ENCODE measurements at regions not wholly inside any gene's neighbourhood (a gene's known extent, or its start where the extent isn't known, plus 50 kb on each side); places are given as distances from the start of the nearest gene placed in this dataset.

- ATAC-seq (peak; percentile 53), DNase-seq (ENCODE audit: low spot score) (no peak)
- intact Hi-C loops (cut with DNase I) = no loop called here
Observed at GRCh38 chr12:29883525-29883924, 99.8 kb upstream of the TMTC1 start.

- ATAC-seq (no peak), DNase-seq (ENCODE audit: low spot score) (no peak)
- intact Hi-C loops (cut with DNase I) = no loop called here
Observed at GRCh38 chr12:29882846-29883245, 99.1 kb upstream of the TMTC1 start.

GRCh38 chr12:29880987-29881386, 97.2 kb upstream of the TMTC1 start:
- DNase-seq (ENCODE audit: low spot score) = no peak
- intact Hi-C loops (cut with DNase I) = no loop called here

GRCh38 chr12:29879606-29880308, 96.0 kb upstream of the TMTC1 start:
- intact Hi-C loops (cut with DNase I) = no loop called here
- DNase-seq (ENCODE audit: low spot score) (no peak), ATAC-seq (no peak)

More at GRCh38 chr12:29880987-29881386, 97.2 kb upstream of the TMTC1 start:
- ATAC-seq = no peak

GRCh38 chr12:29869946-29870345, 86.2 kb upstream of the TMTC1 start:
- DNase-seq (ENCODE audit: low spot score) (no peak), ATAC-seq (no peak)
- intact Hi-C loops (cut with DNase I) = no loop called here

- DNase-seq (ENCODE audit: low spot score) (no peak), ATAC-seq (no peak)
- intact Hi-C loops (cut with DNase I) = no loop called here
Observed at GRCh38 chr12:29867823-29868222, 84.1 kb upstream of the TMTC1 start.

GRCh38 chr12:29863665-29864064, 79.9 kb upstream of the TMTC1 start:
- DNase-seq (ENCODE audit: low spot score) = no peak
- ATAC-seq = no peak
- intact Hi-C loops (cut with DNase I) = no loop called here

- no peak for DNase-seq (ENCODE audit: low spot score)
- intact Hi-C loops (cut with DNase I) = no loop called here
- no peak for ATAC-seq
Observed at GRCh38 chr12:29858270-29858786, 74.6 kb upstream of the TMTC1 start.

GRCh38 chr12:29847246-29847645, 63.5 kb upstream of the TMTC1 start:
- DNase-seq (ENCODE audit: low spot score) (no peak), ATAC-seq (no peak)
- intact Hi-C loops (cut with DNase I) = no loop called here

GRCh38 chr12:29844667-29845066, 60.9 kb upstream of the TMTC1 start:
- intact Hi-C loops (cut with DNase I) = no loop called here
- ATAC-seq (no peak), DNase-seq (ENCODE audit: low spot score) (no peak)

- ATAC-seq = no peak
- no peak for DNase-seq (ENCODE audit: low spot score)
- intact Hi-C loops (cut with DNase I) = no loop called here
Observed at GRCh38 chr12:29843036-29843435, 59.3 kb upstream of the TMTC1 start.

GRCh38 chr12:29838768-29839167, 55.0 kb upstream of the TMTC1 start:
- intact Hi-C loops (cut with DNase I) = no loop called here
- ATAC-seq = no peak
- no peak for DNase-seq (ENCODE audit: low spot score)
